HEK293T (cell line): ENCODE measurements at regions not wholly inside any gene's neighbourhood (a gene's known extent, or its start where the extent isn't known, plus 50 kb on each side); places are given as distances from the start of the nearest gene placed in this dataset.

ENCODE experiments used
- CTCF ChIA-PET: fragments of 350-600 bp; formaldehyde crosslinking; extraction: SDS; loops from one replicate; lab custom pipeline; 2021; ENCODE audit warnings: antibody characterized with exemption, inconsistent platforms; lab: Yijun Ruan, JAX
- POLR2A ChIA-PET: fragments of 350-600 bp; formaldehyde crosslinking; extraction: SDS; loops from one replicate; lab custom pipeline; 2020; ENCODE audit warnings: antibody characterized with exemption, inconsistent platforms; lab: Yijun Ruan, JAX
- DNase-seq: peaks from one replicate; pipeline ENCODE4 v3.0.0; 2012; ENCODE audit warnings: mixed read lengths; ENCODE audit errors: extremely low spot score
- ARNT ChIP-seq: fragments of 450-650 bp; IDR thresholded peaks from 2 replicates; pipeline ENCODE4 v1.6.1; 2017; ENCODE audit warnings: mild to moderate bottlenecking
- BHLHE40 ChIP-seq: fragments of 450-650 bp; IDR thresholded peaks from 2 replicates; pipeline ENCODE4 v1.6.1; 2016; ENCODE audit warnings: mild to moderate bottlenecking, moderate library complexity, borderline replicate concordance
- CTBP1 ChIP-seq: fragments of 450-650 bp; IDR thresholded peaks from 2 replicates; pipeline ENCODE4 v1.6.1; 2016; ENCODE audit warnings: borderline replicate concordance
- ELF4 ChIP-seq: fragments of 450-650 bp; IDR thresholded peaks from 2 replicates; pipeline ENCODE4 v1.6.1; 2017; ENCODE audit warnings: antibody characterized with exemption
- FOXA1 ChIP-seq: fragments of 450-650 bp; IDR thresholded peaks from 2 replicates; pipeline ENCODE4 v1.6.1; 2016; ENCODE audit warnings: mild to moderate bottlenecking
- FOXK2 ChIP-seq: fragments of 450-650 bp; IDR thresholded peaks from 2 replicates; pipeline ENCODE4 v1.6.1; 2016; ENCODE audit warnings: mild to moderate bottlenecking
- FOXM1 ChIP-seq: fragments of 450-650 bp; IDR thresholded peaks from 2 replicates; pipeline ENCODE4 v1.6.1; 2017; ENCODE audit warnings: mild to moderate bottlenecking, borderline replicate concordance
- HDGF ChIP-seq: fragments of 450-650 bp; IDR thresholded peaks from 2 replicates; pipeline ENCODE4 v1.6.1; 2017; ENCODE audit warnings: antibody characterized with exemption, borderline replicate concordance
- L3MBTL2 ChIP-seq: fragments of 450-650 bp; conservative IDR thresholded peaks from 2 replicates; pipeline ENCODE4 v1.6.1; 2016; ENCODE audit warnings: mild to moderate bottlenecking
- LEF1 ChIP-seq: fragments of 450-650 bp; IDR thresholded peaks from 2 replicates; pipeline ENCODE4 v1.6.1; 2017; ENCODE audit warnings: mild to moderate bottlenecking, borderline replicate concordance
- NFRKB ChIP-seq: fragments of 450-650 bp; IDR thresholded peaks from 2 replicates; pipeline ENCODE4 v1.6.1; 2016; ENCODE audit warnings: mild to moderate bottlenecking, moderate library complexity
- SP1 ChIP-seq: fragments of 450-650 bp; IDR thresholded peaks from 2 replicates; pipeline ENCODE4 v1.6.1; 2017
- SUZ12 ChIP-seq: fragments of 450-650 bp; IDR thresholded peaks from 2 replicates; pipeline ENCODE4 v1.6.1; 2016; ENCODE audit warnings: mild to moderate bottlenecking
- TARDBP ChIP-seq: fragments of 450-650 bp; IDR thresholded peaks from 2 replicates; pipeline ENCODE4 v1.6.1; 2016
- ZNF384 ChIP-seq: fragments of 450-650 bp; IDR thresholded peaks from 2 replicates; pipeline ENCODE4 v1.6.1; 2016
- TF ChIP-seq, protein P1 (sequence below): fragments of 450-650 bp; IDR thresholded peaks from 2 replicates; pipeline ENCODE4 v1.6.1; 2016

DNA sequence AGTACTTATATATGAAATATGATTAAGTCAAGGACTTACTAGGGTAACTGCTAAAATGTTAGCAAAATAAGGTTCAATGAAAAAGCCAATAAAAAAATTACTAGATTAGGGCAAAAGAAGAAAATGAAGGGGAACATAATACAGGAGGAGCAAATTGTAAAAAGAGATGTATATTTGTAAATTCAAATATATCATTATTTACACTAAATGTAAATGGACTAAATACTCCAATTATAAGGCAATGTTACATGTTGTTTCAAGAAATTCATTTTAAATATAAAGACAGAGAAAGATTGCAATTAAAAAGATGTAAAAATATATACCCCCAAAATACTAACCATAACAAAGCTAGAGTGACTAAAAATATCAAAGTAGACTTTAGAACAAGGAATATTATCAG, 134.1 kb downstream of the EFHB start:
- no peak for TF ChIP-seq ZNF384
- no peak for TF ChIP-seq SP1
- TF ChIP-seq BHLHE40 = no peak
- no peak for TF ChIP-seq L3MBTL2
- no peak for TF ChIP-seq TARDBP
- TF ChIP-seq FOXA1 = no peak
- TF ChIP-seq LEF1 = no peak
- DNase-seq = no peak
- ChIA-PET POLR2A (no interaction called here), CTCF (no interaction called here)

DNA sequence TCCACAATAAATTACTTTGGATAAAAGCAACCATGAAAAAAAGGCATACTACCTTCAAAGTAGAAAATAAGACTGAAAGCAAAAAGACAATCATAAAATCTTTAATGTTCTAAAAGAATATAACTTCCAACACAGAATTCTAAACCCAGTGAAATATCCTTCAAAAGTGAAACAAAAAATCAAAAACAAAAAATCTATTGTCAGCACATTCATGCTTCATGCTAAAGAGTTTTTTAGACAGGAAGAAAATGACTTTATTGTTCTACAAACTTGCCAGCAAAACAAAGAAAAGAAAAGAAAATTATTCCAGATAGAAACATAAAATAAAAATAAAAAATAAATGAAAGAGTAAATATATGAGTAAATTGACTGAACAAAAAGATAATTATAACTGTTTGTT, 134.9 kb downstream of the EFHB start:
- POLR2A ChIA-PET = no interaction called here
- CTCF ChIA-PET = no interaction called here
- no peak for DNase-seq
- TF ChIP-seq L3MBTL2 = no peak
- TF ChIP-seq FOXM1 = no peak
- TF ChIP-seq HDGF = no peak
- TF ChIP-seq, protein P1, sequence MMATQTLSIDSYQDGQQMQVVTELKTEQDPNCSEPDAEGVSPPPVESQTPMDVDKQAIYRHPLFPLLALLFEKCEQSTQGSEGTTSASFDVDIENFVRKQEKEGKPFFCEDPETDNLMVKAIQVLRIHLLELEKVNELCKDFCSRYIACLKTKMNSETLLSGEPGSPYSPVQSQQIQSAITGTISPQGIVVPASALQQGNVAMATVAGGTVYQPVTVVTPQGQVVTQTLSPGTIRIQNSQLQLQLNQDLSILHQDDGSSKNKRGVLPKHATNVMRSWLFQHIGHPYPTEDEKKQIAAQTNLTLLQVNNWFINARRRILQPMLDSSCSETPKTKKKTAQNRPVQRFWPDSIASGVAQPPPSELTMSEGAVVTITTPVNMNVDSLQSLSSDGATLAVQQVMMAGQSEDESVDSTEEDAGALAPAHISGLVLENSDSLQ = no peak
- TF ChIP-seq CTBP1 = no peak
- no peak for TF ChIP-seq ARNT
- no peak for TF ChIP-seq SUZ12
- TF ChIP-seq LEF1 = no peak
- no peak for TF ChIP-seq BHLHE40
- no peak for TF ChIP-seq ZNF384
- TF ChIP-seq FOXK2 = no peak
- TF ChIP-seq ELF4 = no peak
- no peak for TF ChIP-seq SP1

DNA sequence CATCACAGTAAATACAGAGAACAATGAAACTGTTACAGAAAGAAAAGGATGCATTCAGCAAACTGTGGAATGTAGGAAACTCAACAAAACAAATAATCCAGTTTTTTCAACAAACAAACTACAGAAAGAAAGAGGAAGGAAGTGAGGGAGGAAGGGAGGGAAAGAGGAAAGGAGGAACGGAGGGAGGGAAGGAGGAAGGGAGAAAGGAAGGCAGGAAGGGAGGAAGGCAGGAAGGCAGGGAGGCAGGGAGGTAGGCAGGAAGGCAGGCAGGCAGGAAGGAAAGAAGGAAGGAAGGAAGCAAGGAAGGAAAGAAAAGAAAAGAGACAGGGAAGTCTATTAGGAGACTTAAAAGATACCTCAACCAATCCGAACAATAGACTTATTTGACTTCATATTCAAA, 135.7 kb downstream of the EFHB start:
- POLR2A ChIA-PET = no interaction called here
- CTCF ChIA-PET = no interaction called here
- DNase-seq = no peak
- no peak for TF ChIP-seq SP1
- TF ChIP-seq FOXA1 = no peak
- no peak for TF ChIP-seq FOXK2
- TF ChIP-seq LEF1 = no peak
- TF ChIP-seq ZNF384 = no peak
- no peak for TF ChIP-seq FOXM1
- no peak for TF ChIP-seq BHLHE40
- no peak for TF ChIP-seq SUZ12
- TF ChIP-seq ARNT = no peak
- TF ChIP-seq L3MBTL2 = no peak
- TF ChIP-seq HDGF = no peak
- no peak for TF ChIP-seq CTBP1
- no peak for TF ChIP-seq TARDBP
- TF ChIP-seq, protein P1 = no peak

DNA sequence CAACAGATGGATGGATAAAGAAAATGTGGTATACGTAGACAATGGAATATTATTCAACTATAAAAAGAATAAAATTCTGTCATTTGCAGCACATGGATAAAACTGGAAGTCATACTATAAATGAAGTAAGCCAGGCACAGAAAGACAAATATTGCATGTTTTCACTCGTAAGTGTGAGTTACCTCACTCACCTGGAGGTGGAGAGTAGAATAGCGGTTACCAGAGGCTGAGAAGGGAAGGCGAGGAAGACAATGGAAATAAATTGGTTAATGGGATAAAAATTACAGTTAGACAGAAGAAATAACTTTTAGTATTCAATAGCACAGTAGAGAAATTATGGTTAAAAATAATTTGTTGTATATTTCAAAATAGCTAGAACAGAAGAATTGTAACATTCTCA, 141.6 kb downstream of the EFHB start:
- ChIA-PET POLR2A (no interaction called here), CTCF (no interaction called here)
- TF ChIP-seq FOXA1 = no peak
- TF ChIP-seq CTBP1 = no peak
- no peak for TF ChIP-seq ARNT
- TF ChIP-seq NFRKB = no peak
- no peak for TF ChIP-seq ELF4
- DNase-seq = no peak

DNA sequence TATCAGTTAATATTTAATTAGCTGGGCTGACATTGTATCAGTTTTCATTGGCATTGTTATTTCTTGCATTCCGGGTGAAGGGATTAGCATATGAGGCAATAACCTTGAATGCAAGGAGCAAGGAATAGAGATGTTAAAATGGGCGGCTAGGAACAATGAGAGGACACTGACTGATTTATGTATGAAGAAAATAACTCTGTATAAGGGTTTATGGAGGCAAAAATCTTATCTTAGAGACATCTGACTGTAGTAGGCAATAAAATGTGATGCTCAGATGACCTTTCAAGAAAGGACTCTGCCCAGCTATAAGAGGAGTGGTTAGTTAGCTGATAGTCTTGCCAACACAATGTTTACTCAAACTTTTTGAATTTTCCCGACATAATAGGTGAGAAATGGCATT, 158.3 kb downstream of the EFHB start:
- POLR2A ChIA-PET = no interaction called here
- CTCF ChIA-PET = no interaction called here
- TF ChIP-seq L3MBTL2 (no peak), LEF1 (no peak), FOXA1 (no peak), SUZ12 (no peak), ARNT (no peak), CTBP1 (no peak), ELF4 (no peak), TARDBP (no peak), ZNF384 (no peak), NFRKB (no peak), BHLHE40 (no peak)
- TF ChIP-seq, protein P1 = no peak
- no peak for DNase-seq

DNA sequence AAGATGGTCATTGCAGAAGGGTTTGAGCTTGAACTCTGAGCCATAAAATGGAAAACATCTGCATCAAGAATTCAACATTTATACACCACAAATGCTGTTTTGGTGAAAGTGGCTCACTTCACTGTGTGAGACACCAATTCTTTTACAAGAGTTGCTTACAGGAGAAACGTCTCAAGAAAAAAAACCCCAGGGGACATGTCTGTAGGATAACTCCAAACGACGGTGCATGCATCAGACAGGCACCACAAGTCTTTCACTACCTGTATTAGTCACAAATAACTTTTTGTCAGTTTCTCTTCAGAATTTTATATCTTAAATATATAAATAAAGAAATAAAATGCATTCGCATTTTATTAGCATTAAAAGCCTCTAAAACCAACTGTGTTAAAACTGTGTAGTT, 164.3 kb downstream of the EFHB start:
- CTCF ChIA-PET = no interaction called here

More for the DNA sequence above, 164.3 kb downstream of the EFHB start:
- TF ChIP-seq SP1 (no peak), CTBP1 (no peak), L3MBTL2 (no peak), TARDBP (no peak), ELF4 (no peak), FOXK2 (no peak), ARNT (no peak), FOXM1 (no peak), ZNF384 (no peak), SUZ12 (no peak), HDGF (no peak), NFRKB (no peak), FOXA1 (no peak), BHLHE40 (no peak)
- TF ChIP-seq, protein P1 = no peak
- POLR2A ChIA-PET = no interaction called here
- DNase-seq = no peak
